Midbrain (tissue), 1 donor: ENCODE measurements at regions not wholly inside any gene's neighbourhood (a gene's known extent, or its start where the extent isn't known, plus 50 kb on each side); places are given as distances from the start of the nearest gene placed in this dataset.
A peak's percentile ranks its signal among the peaks of the same experiment; 100 is the strongest.

ENCODE experiments used
- DNase-seq: peaks from one replicate; lab custom pipeline; 2025; lab: John Stamatoyannopoulos, UW

DNA sequence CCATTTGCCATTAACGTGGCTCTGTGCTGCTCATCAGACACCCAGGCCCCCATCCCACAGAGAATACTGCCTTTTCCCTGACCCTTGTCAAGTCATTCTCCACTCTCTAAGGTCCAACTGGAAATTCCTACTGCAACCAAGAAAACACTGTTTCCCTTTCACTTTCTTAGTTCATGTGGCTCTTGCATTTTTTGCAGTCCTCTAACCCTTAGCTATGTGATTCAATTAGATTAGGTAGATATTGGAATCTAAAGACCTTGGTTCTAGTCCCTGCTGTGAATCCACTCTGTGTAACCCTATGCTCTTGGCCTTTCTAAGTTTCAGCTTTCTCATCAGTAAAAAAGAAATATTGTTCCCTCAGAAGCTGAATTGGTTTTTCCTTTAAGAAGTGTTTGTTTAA, 649.4 kb downstream of the CCDC171 start:
- no peak for DNase-seq

DNA sequence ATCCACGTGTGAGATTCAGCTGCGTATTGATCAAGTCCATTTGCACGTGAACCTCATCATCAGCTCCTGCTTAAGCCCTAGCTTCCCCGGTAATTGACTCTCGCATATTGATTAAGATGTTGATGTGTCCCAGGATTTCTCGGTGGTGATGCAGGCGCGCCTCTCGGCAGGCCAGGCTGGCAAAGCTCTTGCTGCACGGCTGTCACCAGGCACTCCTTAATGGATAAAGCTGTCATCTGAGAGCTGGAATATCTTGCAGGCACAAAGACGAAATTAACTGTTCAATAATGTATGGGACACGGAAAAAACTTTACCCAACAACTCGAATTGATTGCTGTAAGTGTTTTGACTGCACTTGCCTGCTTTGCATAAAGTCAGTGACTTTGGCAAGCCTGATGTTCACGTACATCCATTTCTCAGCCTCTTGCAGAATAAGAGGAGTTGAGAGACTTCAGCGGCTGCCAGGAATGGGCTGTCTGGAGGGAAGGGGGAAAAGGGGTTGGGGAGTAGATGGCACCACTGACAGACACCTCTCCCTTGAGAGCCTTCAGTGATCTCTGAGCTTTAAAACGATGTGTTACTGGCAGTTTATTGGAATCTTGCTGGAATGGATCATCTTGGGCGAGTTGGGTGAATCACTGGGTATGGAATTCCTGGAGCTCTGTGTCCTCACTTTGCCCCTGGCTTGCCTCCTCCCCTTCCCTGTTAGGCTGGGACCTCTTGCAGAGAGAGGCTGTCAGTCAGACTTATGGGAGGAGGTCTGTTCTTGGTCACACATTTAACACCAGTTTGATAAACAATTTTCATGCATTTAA, 650.3 kb downstream of the CCDC171 start:
- no peak for DNase-seq

DNA sequence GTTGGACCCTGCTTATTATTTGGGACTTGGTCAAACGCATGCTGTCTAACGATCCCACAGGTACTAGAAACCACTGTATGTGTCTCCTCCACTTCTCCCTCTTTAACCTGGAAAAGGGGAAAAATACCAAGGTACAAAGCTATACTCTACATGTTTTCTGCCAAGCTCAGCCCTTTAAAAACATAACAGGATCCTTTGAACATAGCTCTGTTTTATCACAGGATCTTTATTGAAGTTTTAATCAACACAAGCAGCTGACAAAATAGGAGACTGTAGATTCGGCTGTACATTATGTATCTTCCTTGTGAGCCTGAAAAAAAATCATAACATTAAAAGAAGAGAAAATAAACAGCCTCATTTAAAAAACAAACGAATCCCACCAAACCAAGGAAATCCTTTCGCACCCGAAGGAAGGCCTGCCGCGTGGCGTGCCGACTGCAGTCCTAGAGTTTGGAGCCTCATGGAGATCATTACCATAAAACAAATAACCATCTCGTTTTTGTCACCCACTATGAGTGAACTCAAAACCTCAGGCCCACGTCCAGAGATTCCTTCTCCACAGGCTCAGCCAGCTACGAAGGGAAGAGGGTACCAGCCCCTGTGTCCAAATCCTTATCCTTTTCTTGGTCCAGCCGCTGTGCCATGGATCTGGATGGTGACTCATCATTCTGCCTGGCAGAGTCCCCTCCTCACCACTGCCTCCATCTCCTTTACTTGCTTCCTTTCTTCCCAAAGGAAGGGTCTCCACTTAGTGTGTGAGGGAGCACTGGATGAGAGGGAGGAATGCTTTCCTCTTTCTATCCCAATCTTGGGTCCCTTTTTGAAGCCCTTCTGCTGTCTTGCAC, 651.1 kb downstream of the CCDC171 start:
- no peak for DNase-seq

- no peak for DNase-seq
These were observed 652.6 kb downstream of the CCDC171 start for GRCh38 chr9:16205455-16205854.

GRCh38 chr9:16206518-16206917, 653.7 kb downstream of the CCDC171 start:
- no peak for DNase-seq

GRCh38 chr9:16207161-16207560, 654.3 kb downstream of the CCDC171 start:
- no peak for DNase-seq

DNA sequence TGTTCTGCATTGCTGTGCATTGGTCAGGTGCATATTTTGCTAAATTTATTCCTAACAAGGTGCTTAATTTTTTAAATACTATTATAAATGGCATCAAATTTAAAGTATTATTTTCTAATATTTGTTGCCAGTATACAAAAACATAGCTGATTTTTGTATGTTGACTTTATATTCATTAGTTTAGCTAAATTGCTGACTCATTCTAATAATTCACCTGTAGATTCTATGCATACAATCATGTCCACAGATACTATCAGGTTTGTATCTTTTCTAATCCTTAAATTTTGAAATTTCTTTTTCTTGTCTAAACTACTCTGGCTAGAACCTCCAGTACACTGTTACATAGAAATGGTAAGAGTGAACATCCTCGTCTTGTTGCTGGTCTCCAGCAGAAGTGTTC, 657.6 kb downstream of the CCDC171 start:
- DNase-seq, result no peak

DNA sequence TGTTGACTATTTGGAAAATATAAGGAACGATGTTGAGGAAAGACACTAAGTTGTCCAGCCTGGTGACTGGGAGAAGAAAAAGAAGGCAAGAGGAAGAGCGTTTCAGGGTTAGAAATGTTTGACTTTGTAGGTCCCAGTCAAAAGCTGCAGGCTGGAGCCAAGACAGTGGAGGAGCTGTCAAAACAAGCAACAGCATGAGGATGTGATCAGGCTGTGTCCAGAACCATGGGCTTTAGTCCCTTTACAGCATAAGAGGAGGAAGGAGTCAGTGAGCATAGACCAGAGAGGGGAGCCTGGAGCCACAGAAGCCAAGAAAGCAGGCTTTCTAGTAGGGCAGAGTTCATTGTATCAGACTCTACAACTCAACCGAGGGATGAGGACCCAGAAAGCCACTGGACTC, 658.5 kb downstream of the BNC2 start:
- DNase-seq, result no peak

- no peak for DNase-seq
These were observed 656.5 kb downstream of the BNC2 start for GRCh38 chr9:16213781-16214515.

DNA sequence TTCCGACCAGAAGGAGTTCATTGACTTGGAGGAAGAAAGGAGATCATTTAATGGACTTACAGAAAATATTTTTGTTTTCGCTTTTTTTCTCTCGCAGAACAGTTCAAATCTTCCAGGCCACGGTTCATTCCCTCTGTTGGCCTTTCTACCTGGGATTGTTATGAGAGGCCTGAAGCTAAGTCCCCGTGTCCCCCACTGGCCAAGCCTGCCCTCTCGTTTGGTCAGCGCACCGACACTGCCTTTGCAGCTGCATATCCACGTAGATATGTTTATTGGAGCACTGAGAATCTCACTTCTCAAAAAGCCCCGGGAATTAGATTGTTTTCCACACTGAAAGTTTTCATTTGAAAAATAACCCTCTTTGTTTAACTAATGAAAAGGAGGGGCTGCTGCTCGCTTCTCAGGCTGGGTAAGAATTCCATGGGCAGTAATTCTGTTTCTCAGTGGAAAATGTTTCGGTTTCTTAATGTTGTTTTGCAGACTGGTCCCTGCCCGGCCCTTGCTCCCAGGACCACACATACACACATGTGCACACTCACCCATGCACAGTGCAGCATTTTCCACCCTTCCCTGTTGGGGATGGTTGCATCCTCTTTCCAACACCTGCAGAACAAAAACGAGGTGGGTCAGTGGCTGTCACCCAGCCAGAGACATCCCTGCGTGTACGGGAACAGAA, 655.7 kb downstream of the BNC2 start:
- no peak for DNase-seq

DNA sequence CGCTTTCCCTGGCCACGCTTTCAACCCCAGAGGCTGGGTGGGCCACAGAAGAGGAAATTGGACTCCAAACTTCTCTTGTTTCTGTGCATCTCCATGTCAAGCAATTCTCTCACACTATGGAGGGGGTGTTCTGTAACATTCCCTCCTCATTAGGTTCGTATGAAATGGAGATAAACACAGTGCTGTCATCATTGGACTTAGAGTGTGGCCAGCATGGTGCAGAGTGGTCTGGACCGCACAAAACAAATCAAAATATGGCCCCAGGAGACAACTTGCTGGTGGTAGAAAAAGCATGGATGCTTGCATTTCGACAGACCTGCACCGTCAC, 655.2 kb downstream of the BNC2 start:
- DNase-seq, result no peak

GRCh38 chr9:16217943-16218701, 652.3 kb downstream of the BNC2 start:
- no peak for DNase-seq

DNA sequence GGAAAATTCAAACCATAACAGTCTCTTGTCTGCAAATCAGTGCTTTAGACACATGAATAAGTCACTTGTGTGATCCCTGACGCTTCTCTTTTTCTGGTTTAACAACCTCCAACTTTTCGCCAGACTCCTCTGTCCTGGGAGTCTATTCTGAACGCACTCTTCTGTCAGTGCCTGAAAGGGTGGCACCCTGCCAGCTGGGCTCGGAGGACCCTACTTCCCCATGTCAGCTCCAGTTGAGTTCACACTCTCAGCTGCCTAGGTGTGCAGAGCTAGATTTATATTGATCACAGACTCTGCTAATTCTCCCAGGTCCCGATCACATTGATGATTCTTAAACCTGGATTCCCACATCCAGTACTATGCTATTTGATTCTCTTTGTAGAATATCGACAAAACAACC, 649.1 kb downstream of the BNC2 start:
- peak; percentile 5 for DNase-seq

DNA sequence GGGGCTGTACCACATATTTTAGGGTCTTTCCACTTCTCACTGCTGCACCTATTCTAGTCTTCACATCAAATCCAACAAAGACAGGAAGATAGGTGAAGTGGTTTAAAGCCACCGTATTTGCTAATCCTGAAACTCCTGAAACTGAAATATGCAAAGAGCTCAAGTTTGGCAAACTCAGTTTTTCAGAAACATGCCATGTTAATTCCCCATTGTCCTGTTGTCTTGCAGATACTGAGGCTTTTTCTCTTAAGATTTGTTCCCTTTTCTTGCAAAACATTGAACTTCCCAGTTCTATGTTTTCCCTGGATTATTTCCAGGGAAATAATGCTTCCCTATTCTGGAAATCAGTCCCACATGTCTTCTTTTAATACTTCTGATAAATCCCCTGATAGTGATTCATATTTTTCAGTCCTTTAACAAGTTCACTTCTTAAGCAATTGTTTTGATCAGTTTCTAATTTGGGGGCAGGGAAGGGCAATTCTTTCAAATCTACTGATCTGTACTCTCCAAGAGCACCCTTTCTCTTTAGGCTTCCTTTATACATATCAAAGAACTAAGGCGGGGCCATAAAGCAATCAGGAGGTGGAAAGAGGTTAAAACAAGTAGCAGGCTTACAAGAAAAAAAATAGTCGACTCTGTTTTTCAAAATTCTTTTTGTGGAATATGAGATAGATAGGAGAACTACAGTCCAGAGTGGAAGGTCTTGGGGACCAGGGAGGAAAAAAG, 648.5 kb downstream of the BNC2 start:
- no peak for DNase-seq

DNA sequence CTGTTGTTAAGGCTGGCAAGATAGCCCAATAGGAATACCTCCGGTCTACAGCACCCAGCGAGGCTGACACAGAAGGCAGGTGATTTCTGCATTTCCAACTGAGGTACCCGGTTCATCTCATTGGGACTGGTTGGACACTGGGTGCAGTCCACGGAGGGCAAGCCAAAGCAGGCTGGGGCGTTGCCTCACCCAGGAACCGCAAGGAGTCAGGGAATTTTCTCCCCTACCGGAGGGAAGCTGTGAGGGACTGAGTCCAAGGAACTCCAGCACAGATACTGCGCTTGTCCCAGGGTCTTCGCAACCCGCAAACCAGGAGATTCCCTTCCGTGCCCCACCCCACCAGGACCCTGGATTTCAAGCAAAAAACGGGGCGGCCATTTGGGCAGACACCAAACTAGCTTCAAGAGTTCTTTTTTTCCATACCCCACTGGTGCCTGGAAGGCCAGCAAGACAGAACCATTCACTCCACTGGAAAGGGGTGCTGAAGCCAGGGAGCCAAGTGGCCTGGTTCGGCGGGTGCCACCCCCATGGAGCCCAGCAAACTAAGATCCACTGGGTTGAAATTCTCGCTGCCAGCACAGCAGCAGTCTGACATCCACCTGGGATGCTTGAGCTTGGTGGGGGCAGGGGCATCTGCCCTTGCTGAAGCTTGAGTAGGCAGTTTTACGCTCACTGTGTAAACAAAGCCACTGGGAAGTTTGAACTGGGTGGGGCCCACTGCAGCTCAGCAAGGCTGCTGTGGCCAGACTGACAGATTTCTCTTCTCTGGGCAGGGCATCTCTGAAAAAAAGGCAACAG, 647.2 kb downstream of the BNC2 start:
- no peak for DNase-seq

- no peak for DNase-seq
These were observed 639.7 kb downstream of the BNC2 start for GRCh38 chr9:16230731-16231130.

- DNase-seq, result no peak
These were observed 634.2 kb downstream of the BNC2 start for GRCh38 chr9:16236311-16236710.

GRCh38 chr9:16236882-16237281, 633.6 kb downstream of the BNC2 start:
- DNase-seq, result no peak

GRCh38 chr9:16238623-16239138, 631.8 kb downstream of the BNC2 start:
- DNase-seq, result no peak

DNA sequence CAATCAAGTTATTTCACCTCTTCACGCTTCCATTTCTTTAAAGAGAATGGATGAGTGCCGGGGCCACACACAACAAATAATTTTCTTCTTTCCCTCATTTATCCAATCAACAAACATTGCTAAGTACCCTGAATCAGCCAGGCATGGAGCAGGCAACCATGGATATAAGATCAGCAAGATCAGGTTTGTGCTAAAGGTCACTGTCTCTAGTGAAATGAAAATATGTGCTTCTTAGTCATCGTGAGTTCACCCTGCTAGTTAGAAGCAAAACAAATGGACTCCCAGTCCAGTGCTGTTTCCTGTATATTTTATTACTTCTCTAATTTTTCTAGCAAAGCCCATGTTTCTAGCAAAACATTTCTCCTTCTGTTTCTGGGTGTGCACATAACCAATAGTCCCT, 629.2 kb downstream of the BNC2 start:
- DNase-seq, result no peak
